Keratinocyte (primary cell): ENCODE measurements at regions not wholly inside any gene's neighbourhood (a gene's known extent, or its start where the extent isn't known, plus 50 kb on each side); places are given as distances from the start of the nearest gene placed in this dataset.

Experiments
- CTCF ChIP-seq, 3 experiments: IDR thresholded peaks in 1 of 3; conservative IDR thresholded peaks in 1 of 3; optimal IDR thresholded peaks in 1 of 3; 2 replicates in 2 of 3; 3 replicates in 1 of 3; pipeline versions ENCODE3 to v1.5.1; 2011; ENCODE audit warnings: low read length in 3 of 3, mild to moderate bottlenecking in 3 of 3, moderate library complexity in 2 of 3, control low read depth in 1 of 3, inconsistent platforms in 1 of 3; ENCODE audit not compliant: insufficient read depth in 2 of 3; ENCODE audit errors: extremely low read depth in 1 of 3
- EZH2 ChIP-seq: IDR thresholded peaks from one replicate; pipeline ENCODE4 v1.6.1; 2012; ENCODE audit warnings: inconsistent platforms, mild to moderate bottlenecking, low read length, moderate library complexity

- TF ChIP-seq CTCF (optimal IDR thresholded peaks at IDR 0.05 in 1 of 3, IDR thresholded peaks at IDR 0.05 in 1 of 3, conservative IDR thresholded peaks at IDR 0.05 in 1 of 3; ENCODE audit: extremely low read depth in 1 of 3, insufficient read depth in 2 of 3, low read length in 3 of 3) (no peak), EZH2 (no peak)
Measured at GRCh38 chr4:135684001-135684400, 1482.4 kb upstream of the PABPC4L start.
